HEK293T (cell line): ENCODE measurements at regions not wholly inside any gene's neighbourhood (a gene's known extent, or its start where the extent isn't known, plus 50 kb on each side); places are given as distances from the start of the nearest gene placed in this dataset.

Source experiments
- BHLHE40 ChIP-seq: fragments of 450-650 bp; IDR thresholded peaks from 2 replicates; pipeline ENCODE4 v1.6.1; 2016; ENCODE audit warnings: mild to moderate bottlenecking, moderate library complexity, borderline replicate concordance
- CTBP1 ChIP-seq: fragments of 450-650 bp; IDR thresholded peaks from 2 replicates; pipeline ENCODE4 v1.6.1; 2016; ENCODE audit warnings: borderline replicate concordance
- ELF4 ChIP-seq: fragments of 450-650 bp; IDR thresholded peaks from 2 replicates; pipeline ENCODE4 v1.6.1; 2017; ENCODE audit warnings: antibody characterized with exemption
- FOXA1 ChIP-seq: fragments of 450-650 bp; IDR thresholded peaks from 2 replicates; pipeline ENCODE4 v1.6.1; 2016; ENCODE audit warnings: mild to moderate bottlenecking
- FOXK2 ChIP-seq: fragments of 450-650 bp; IDR thresholded peaks from 2 replicates; pipeline ENCODE4 v1.6.1; 2016; ENCODE audit warnings: mild to moderate bottlenecking
- HDGF ChIP-seq: fragments of 450-650 bp; IDR thresholded peaks from 2 replicates; pipeline ENCODE4 v1.6.1; 2017; ENCODE audit warnings: antibody characterized with exemption, borderline replicate concordance
- L3MBTL2 ChIP-seq: fragments of 450-650 bp; conservative IDR thresholded peaks from 2 replicates; pipeline ENCODE4 v1.6.1; 2016; ENCODE audit warnings: mild to moderate bottlenecking
- NFRKB ChIP-seq: fragments of 450-650 bp; IDR thresholded peaks from 2 replicates; pipeline ENCODE4 v1.6.1; 2016; ENCODE audit warnings: mild to moderate bottlenecking, moderate library complexity
- SP1 ChIP-seq: fragments of 450-650 bp; IDR thresholded peaks from 2 replicates; pipeline ENCODE4 v1.6.1; 2017
- SUZ12 ChIP-seq: fragments of 450-650 bp; IDR thresholded peaks from 2 replicates; pipeline ENCODE4 v1.6.1; 2016; ENCODE audit warnings: mild to moderate bottlenecking
- TARDBP ChIP-seq: fragments of 450-650 bp; IDR thresholded peaks from 2 replicates; pipeline ENCODE4 v1.6.1; 2016
- ZNF384 ChIP-seq: fragments of 450-650 bp; IDR thresholded peaks from 2 replicates; pipeline ENCODE4 v1.6.1; 2016
- TF ChIP-seq, protein P1 (sequence below): fragments of 450-650 bp; IDR thresholded peaks from 2 replicates; pipeline ENCODE4 v1.6.1; 2016

GRCh38 chr3:124276539-124277143, 284.7 kb upstream of the ROPN1 start:
- TF ChIP-seq ZNF384 (no peak), ELF4 (no peak), SP1 (no peak), CTBP1 (no peak), SUZ12 (no peak), TARDBP (no peak), HDGF (no peak), FOXA1 (no peak), L3MBTL2 (no peak), FOXK2 (no peak), NFRKB (no peak), BHLHE40 (no peak)
- TF ChIP-seq, protein P1, sequence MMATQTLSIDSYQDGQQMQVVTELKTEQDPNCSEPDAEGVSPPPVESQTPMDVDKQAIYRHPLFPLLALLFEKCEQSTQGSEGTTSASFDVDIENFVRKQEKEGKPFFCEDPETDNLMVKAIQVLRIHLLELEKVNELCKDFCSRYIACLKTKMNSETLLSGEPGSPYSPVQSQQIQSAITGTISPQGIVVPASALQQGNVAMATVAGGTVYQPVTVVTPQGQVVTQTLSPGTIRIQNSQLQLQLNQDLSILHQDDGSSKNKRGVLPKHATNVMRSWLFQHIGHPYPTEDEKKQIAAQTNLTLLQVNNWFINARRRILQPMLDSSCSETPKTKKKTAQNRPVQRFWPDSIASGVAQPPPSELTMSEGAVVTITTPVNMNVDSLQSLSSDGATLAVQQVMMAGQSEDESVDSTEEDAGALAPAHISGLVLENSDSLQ, result no peak
